OCI-M2 (cell line): ENCODE measurements at regions not wholly inside any gene's neighbourhood (a gene's known extent, or its start where the extent isn't known, plus 50 kb on each side); places are given as distances from the start of the nearest gene placed in this dataset.
"Not testable (repeated sequence)": the region's sequence is repeated elsewhere in the genome, so short reads cannot be mapped to it uniquely, and the experiment has no call there.

Experiments used
- DNase-seq: peaks from one replicate; lab custom pipeline; 2025; ENCODE audit not compliant: unreplicated experiment; lab: John Stamatoyannopoulos, UW

- DNase-seq = no peak
Observed at GRCh38 chr13:48806522-48806921, 152.8 kb downstream of the CYSLTR2 start.

- DNase-seq = no peak
Observed at GRCh38 chr13:48808683-48809082, 155.0 kb downstream of the CYSLTR2 start.

GRCh38 chr13:48810013-48810412 lies 156.3 kb downstream of the CYSLTR2 start:
- DNase-seq = no peak

GRCh38 chr13:48813518-48813917 lies 159.8 kb downstream of the CYSLTR2 start:
- DNase-seq = no peak

GRCh38 chr13:48816700-48817099 lies 159.0 kb upstream of the FNDC3A start:
- no peak for DNase-seq

- DNase-seq = no peak
Observed at GRCh38 chr13:48817166-48817802, 158.4 kb upstream of the FNDC3A start.

- no peak for DNase-seq
Observed at GRCh38 chr13:48818495-48819356, 157.0 kb upstream of the FNDC3A start.

GRCh38 chr13:48819376-48819775 lies 156.3 kb upstream of the FNDC3A start:
- no peak for DNase-seq

- DNase-seq = no peak
Observed at GRCh38 chr13:48819899-48820298, 155.8 kb upstream of the FNDC3A start.

GRCh38 chr13:48823526-48823925 lies 152.2 kb upstream of the FNDC3A start:
- not testable (repeated sequence) for DNase-seq

- DNase-seq = no peak
Observed at GRCh38 chr13:48826039-48826438, 149.7 kb upstream of the FNDC3A start.

- DNase-seq = not testable (repeated sequence)
Observed at GRCh38 chr13:48826922-48827454, 148.7 kb upstream of the FNDC3A start.

GRCh38 chr13:48827709-48828108 lies 148.0 kb upstream of the FNDC3A start:
- no peak for DNase-seq

GRCh38 chr13:48828962-48829411 lies 146.7 kb upstream of the FNDC3A start:
- no peak for DNase-seq

- no peak for DNase-seq
Observed at GRCh38 chr13:48829536-48829935, 146.2 kb upstream of the FNDC3A start.

- DNase-seq = no peak
Observed at GRCh38 chr13:48831248-48831647, 144.5 kb upstream of the FNDC3A start.

- no peak for DNase-seq
Observed at GRCh38 chr13:48833412-48833811, 142.3 kb upstream of the FNDC3A start.

GRCh38 chr13:48835326-48835725 lies 140.4 kb upstream of the FNDC3A start:
- not testable (repeated sequence) for DNase-seq

GRCh38 chr13:48838193-48838973 lies 137.3 kb upstream of the FNDC3A start:
- no peak for DNase-seq

GRCh38 chr13:48839171-48839570 lies 136.5 kb upstream of the FNDC3A start:
- DNase-seq = no peak

- no peak for DNase-seq
Observed at GRCh38 chr13:48840366-48840765, 135.3 kb upstream of the FNDC3A start.
